HUES48 (cell line): ENCODE measurements at regions not wholly inside any gene's neighbourhood (a gene's known extent, or its start where the extent isn't known, plus 50 kb on each side); places are given as distances from the start of the nearest gene placed in this dataset.
"Not testable (repeated sequence)": the region's sequence is repeated elsewhere in the genome, so short reads cannot be mapped to it uniquely, and the experiment has no call there.

ENCODE experiments used
- H3K27ac ChIP-seq: one replicate; pipeline ENCODE4 v1.7.0; 2013; ENCODE audit warnings: low read depth, low read length, inconsistent platforms
- H3K27me3 ChIP-seq: 2 replicates; pipeline ENCODE4 v1.6.1; 2013; ENCODE audit warnings: mild to moderate bottlenecking, low read length; ENCODE audit not compliant: control insufficient read depth, insufficient read depth
- H3K36me3 ChIP-seq: 2 replicates; pipeline ENCODE4 v1.6.1; 2013; ENCODE audit warnings: low read length; ENCODE audit not compliant: control insufficient read depth, insufficient read depth
- H3K4me1 ChIP-seq: 2 replicates; pipeline ENCODE4 v1.6.1; 2013; ENCODE audit warnings: mild to moderate bottlenecking, low read length; ENCODE audit not compliant: control insufficient read depth, insufficient read depth
- H3K4me3 ChIP-seq: 2 replicates; pipeline ENCODE4 v1.5.1; 2013; ENCODE audit warnings: mild to moderate bottlenecking, low read depth, low read length
- H3K9ac ChIP-seq: 2 replicates; pipeline ENCODE4 v1.6.1; 2013; ENCODE audit warnings: mild to moderate bottlenecking, low read depth, low read length, moderate library complexity
- H3K9me3 ChIP-seq: 2 replicates; pipeline ENCODE4 v1.6.1; 2013; ENCODE audit warnings: low read length; ENCODE audit not compliant: control insufficient read depth, insufficient read depth

- Histone ChIP-seq H3K4me3 (no peak overlapping the region), H3K9ac (no peak overlapping the region), H3K9me3 (no peaks in the 10 kb centered on the region), H3K27me3 (no peaks in the 10 kb centered on the region), H3K4me1 (no peaks in the 10 kb centered on the region), H3K36me3 (no peaks in the 10 kb centered on the region), H3K27ac (no peak overlapping the region)
These were observed 107.7 kb upstream of the GRIN3A start for GRCh38 chr9:101846161-101846560.

- H3K36me3 ChIP-seq = no peaks in the 10 kb centered on the region
- no peak overlapping the region for H3K9ac ChIP-seq
- H3K27ac ChIP-seq = no peak overlapping the region
- H3K4me1 ChIP-seq = no peaks in the 10 kb centered on the region
- no peaks in the 10 kb centered on the region for H3K9me3 ChIP-seq
- H3K27me3 ChIP-seq = no peaks in the 10 kb centered on the region
- H3K4me3 ChIP-seq = no peak overlapping the region
These were observed 102.3 kb upstream of the GRIN3A start for GRCh38 chr9:101840694-101841188.

GRCh38 chr9:101838988-101839387 lies 100.5 kb upstream of the GRIN3A start:
- H3K27ac ChIP-seq, H3K9me3 ChIP-seq, H3K4me3 ChIP-seq, H3K9ac ChIP-seq, H3K27me3 ChIP-seq, H3K4me1 ChIP-seq, H3K36me3 ChIP-seq: not testable (repeated sequence)

- no peaks in the 10 kb centered on the region for H3K9me3 ChIP-seq
- H3K4me1 ChIP-seq = no peaks in the 10 kb centered on the region
- H3K27ac ChIP-seq = no peak overlapping the region
- no peaks in the 10 kb centered on the region for H3K27me3 ChIP-seq
- H3K4me3 ChIP-seq = no peak overlapping the region
- H3K36me3 ChIP-seq = no peaks in the 10 kb centered on the region
- H3K9ac ChIP-seq = no peak overlapping the region
These were observed 97.6 kb upstream of the GRIN3A start for GRCh38 chr9:101836021-101836420.

GRCh38 chr9:101832486-101832885 lies 94.0 kb upstream of the GRIN3A start:
- no peak overlapping the region for H3K9ac ChIP-seq
- H3K4me1 ChIP-seq = no peaks in the 10 kb centered on the region
- H3K36me3 ChIP-seq = no peaks in the 10 kb centered on the region
- no peaks in the 10 kb centered on the region for H3K9me3 ChIP-seq
- no peak overlapping the region for H3K4me3 ChIP-seq
- H3K27ac ChIP-seq = no peak overlapping the region
- H3K27me3 ChIP-seq = no peaks in the 10 kb centered on the region

GRCh38 chr9:101821450-101821849 lies 83.0 kb upstream of the GRIN3A start:
- not testable (repeated sequence) for H3K27ac ChIP-seq, H3K9ac ChIP-seq, H3K9me3 ChIP-seq, H3K4me3 ChIP-seq, H3K36me3 ChIP-seq, H3K27me3 ChIP-seq, H3K4me1 ChIP-seq

GRCh38 chr9:101820983-101821382 lies 82.5 kb upstream of the GRIN3A start:
- H3K9me3 ChIP-seq, H3K4me3 ChIP-seq, H3K36me3 ChIP-seq, H3K27ac ChIP-seq, H3K9ac ChIP-seq, H3K4me1 ChIP-seq, H3K27me3 ChIP-seq: not testable (repeated sequence)

- Histone ChIP-seq H3K4me1 (no peaks in the 10 kb centered on the region), H3K9ac (no peak overlapping the region), H3K27me3 (no peaks in the 10 kb centered on the region), H3K4me3 (no peak overlapping the region), H3K27ac (no peak overlapping the region), H3K36me3 (no peaks in the 10 kb centered on the region), H3K9me3 (no peaks in the 10 kb centered on the region)
These were observed 75.6 kb upstream of the GRIN3A start for GRCh38 chr9:101814064-101814463.

GRCh38 chr9:101807879-101808278 lies 69.4 kb upstream of the GRIN3A start:
- H3K4me1 ChIP-seq, H3K36me3 ChIP-seq, H3K9ac ChIP-seq, H3K27ac ChIP-seq, H3K27me3 ChIP-seq, H3K4me3 ChIP-seq, H3K9me3 ChIP-seq: not testable (repeated sequence)

- no peaks in the 10 kb centered on the region for H3K36me3 ChIP-seq
- no peaks in the 10 kb centered on the region for H3K4me1 ChIP-seq
- H3K9me3 ChIP-seq = no peaks in the 10 kb centered on the region
- no peaks in the 10 kb centered on the region for H3K27me3 ChIP-seq
- no peak overlapping the region for H3K4me3 ChIP-seq
- no peak overlapping the region for H3K27ac ChIP-seq
- no peak overlapping the region for H3K9ac ChIP-seq
These were observed 57.6 kb upstream of the GRIN3A start for GRCh38 chr9:101796044-101796443.

GRCh38 chr9:101795147-101795546 lies 56.7 kb upstream of the GRIN3A start:
- H3K27me3 ChIP-seq = no peaks in the 10 kb centered on the region
- no peaks in the 10 kb centered on the region for H3K9me3 ChIP-seq
- H3K4me1 ChIP-seq = no peaks in the 10 kb centered on the region
- no peak overlapping the region for H3K27ac ChIP-seq
- H3K4me3 ChIP-seq = no peak overlapping the region
- H3K9ac ChIP-seq = no peak overlapping the region
- no peaks in the 10 kb centered on the region for H3K36me3 ChIP-seq

- no peaks in the 10 kb centered on the region for H3K36me3 ChIP-seq
- no peak overlapping the region for H3K9ac ChIP-seq
- H3K4me3 ChIP-seq = no peak overlapping the region
- H3K4me1 ChIP-seq = no peaks in the 10 kb centered on the region
- no peaks in the 10 kb centered on the region for H3K27me3 ChIP-seq
- no peak overlapping the region for H3K27ac ChIP-seq
- H3K9me3 ChIP-seq = no peaks in the 10 kb centered on the region
These were observed 54.0 kb upstream of the GRIN3A start for GRCh38 chr9:101792475-101792874.
